Endothelial cell of umbilical vein (primary cell): ENCODE measurements at regions not wholly inside any gene's neighbourhood (a gene's known extent, or its start where the extent isn't known, plus 50 kb on each side); places are given as distances from the start of the nearest gene placed in this dataset.

Source experiments
- BruUV-seq: library from RNA; stranded (reverse); fragments of 400-500 nt; replicated peaks from 2 replicates; lab custom pipeline; 2021; lab: Mats Ljungman, UMichigan
- CTCF ChIA-PET: fragments of 300-600, 350-600 bp; sonication (Branson Sonifier 250); formaldehyde crosslinking; loops from one replicate; lab custom pipeline; 2021; ENCODE audit warnings: antibody characterized with exemption, inconsistent platforms; lab: Charles Lee
- POLR2A ChIA-PET: fragments of 300-600, 350-600 bp; sonication (Branson Sonifier 250); formaldehyde crosslinking; loops from one replicate; lab custom pipeline; 2021; ENCODE audit warnings: antibody characterized with exemption, inconsistent platforms; lab: Charles Lee
- DNase-seq: peaks from one replicate; pipeline ENCODE4 v3.0.0-alpha.2; 2011; ENCODE audit warnings: low read depth, low spot score
- FAIRE-seq: peaks from 2 replicates; lab custom pipeline; 2011; peaks lifted over from hg19 to GRCh38; lab: Jason Lieb, UNC
- H2AFZ ChIP-seq: 2 replicates; pipeline ENCODE4 v1.6.0; 2012; ENCODE audit warnings: low read depth, low read length, control low read depth, inconsistent platforms
- H3K27ac ChIP-seq: 2 replicates; pipeline ENCODE4 v1.5.1; 2011; ENCODE audit warnings: low read depth, mild to moderate bottlenecking, control low read depth, low read length, moderate library complexity; ENCODE audit not compliant: insufficient read depth
- H3K27me3 ChIP-seq, 2 experiments: 2 replicates each; pipeline versions ENCODE4 v1.6.0 to v1.6.1; 2011; ENCODE audit warnings: low read length in 2 of 2, mixed read lengths in 1 of 2; ENCODE audit not compliant: control insufficient read depth in 2 of 2, insufficient read depth in 2 of 2
- H3K36me3 ChIP-seq, 2 experiments: 2 replicates in 1 of 2; 3 replicates in 1 of 2; pipeline ENCODE4 v1.5.1; 2011; ENCODE audit warnings: low read length in 2 of 2, mild to moderate bottlenecking in 1 of 2, moderate library complexity in 1 of 2; ENCODE audit not compliant: control insufficient read depth in 2 of 2, insufficient read depth in 2 of 2; ENCODE audit errors: extremely low read depth in 1 of 2
- H3K4me1 ChIP-seq: 3 replicates; pipeline ENCODE4 v1.5.1; 2011; ENCODE audit warnings: mild to moderate bottlenecking, low read length; ENCODE audit not compliant: control insufficient read depth, insufficient read depth; ENCODE audit errors: extremely low read depth
- H3K4me2 ChIP-seq: 2 replicates; pipeline ENCODE4 v1.6.1; 2011; ENCODE audit warnings: low read length, control low read depth, mixed read lengths; ENCODE audit not compliant: insufficient read depth
- H3K4me3 ChIP-seq, 3 experiments: fragments of 200-600 bp in 1 of 3; sonication (generic), shearing (Covaris generic) in 1 of 3; replicated peaks in 1 of 3; 2 replicates each; pipeline ENCODE4 v1.5.1; 2011 to 2016; ENCODE audit warnings: control low read depth in 3 of 3, low read length in 3 of 3, mild to moderate bottlenecking in 2 of 3, inconsistent platforms in 1 of 3, low read depth in 1 of 3, moderate library complexity in 1 of 3; ENCODE audit not compliant: insufficient read depth in 1 of 3
- H3K79me2 ChIP-seq: 2 replicates; pipeline ENCODE4 v1.6.0; 2012; ENCODE audit warnings: low read length, inconsistent platforms; ENCODE audit not compliant: control insufficient read depth, insufficient read depth
- H3K9ac ChIP-seq: replicated peaks from 2 replicates; pipeline ENCODE3; 2011; ENCODE audit warnings: low read length, control low read depth; ENCODE audit not compliant: insufficient read depth; ENCODE audit errors: extremely low read depth
- H3K9me1 ChIP-seq: replicated peaks from 3 replicates; pipeline ENCODE4 v1.6.0; 2011; ENCODE audit warnings: mild to moderate bottlenecking, low read length; ENCODE audit not compliant: control insufficient read depth, insufficient read depth; ENCODE audit errors: extremely low read depth
- H3K9me3 ChIP-seq: replicated peaks from 2 replicates; pipeline ENCODE4 v1.5.1; 2012; ENCODE audit warnings: low read length, inconsistent platforms; ENCODE audit not compliant: control insufficient read depth, insufficient read depth
- H4K20me1 ChIP-seq: replicated peaks from 2 replicates; pipeline ENCODE3; 2011; ENCODE audit warnings: mild to moderate bottlenecking, low read length; ENCODE audit not compliant: control insufficient read depth, insufficient read depth; ENCODE audit errors: extremely low read depth
- CTCF ChIP-seq, 2 donors: IDR thresholded peaks; 1 replicate in 1 of 2; 2 replicates in 1 of 2; pipeline ENCODE4 v1.5.1; 2011; ENCODE audit warnings: low read length in 2 of 2, mild to moderate bottlenecking in 2 of 2, moderate library complexity in 2 of 2, control low read depth in 1 of 2, inconsistent platforms in 1 of 2, low read depth in 1 of 2; ENCODE audit not compliant: insufficient read depth in 1 of 2; ENCODE audit errors: extremely low read depth in 1 of 2
- FOS ChIP-seq: IDR thresholded peaks from 2 replicates; pipeline ENCODE4 v1.6.1; 2011; ENCODE audit warnings: mild to moderate bottlenecking, low read length, moderate library complexity, borderline replicate concordance; ENCODE audit not compliant: insufficient read depth
- POLR2A ChIP-seq: IDR thresholded peaks from 2 replicates; pipeline ENCODE4 v1.6.1; 2012; ENCODE audit warnings: low read depth, mild to moderate bottlenecking, control low read depth, low read length
- POLR2AphosphoS5 ChIP-seq: IDR thresholded peaks from 2 replicates; pipeline ENCODE4 v1.6.1; 2012; ENCODE audit warnings: low read depth, mild to moderate bottlenecking, control low read depth, low read length, moderate library complexity; ENCODE audit not compliant: insufficient read depth
- dilution Hi-C: fragments of 300-500 bp; cut with MboI; formaldehyde crosslinking; loops from one replicate; pipeline ENCODE4 v1.15.0; 2019; ENCODE audit warnings: low sequenced_read_pairs; ENCODE audit not compliant: extremely low pct_ligation_motif_present
- intact Hi-C: fragments of 100-400 bp; cut with micrococcal nuclease; formaldehyde crosslinking; loops from one replicate; pipeline ENCODE4 v1.10.0; 2022

GRCh38 chr1:87951409-87951808 is 622.7 kb downstream of the LMO4 start:
- dilution Hi-C loops = no loop called here

More at GRCh38 chr1:87951409-87951808, 622.7 kb downstream of the LMO4 start:
- BruUV-seq = no TSS peak
- FAIRE-seq = no peak
- Histone ChIP-seq H3K79me2 (no peaks in the 10 kb centered on the region), H3K4me3 (no peak overlapping the region), H3K4me2 (no peak overlapping the region), H3K9me1 (no peaks in the 10 kb centered on the region), H3K4me1 (peaks cover 3% of the 10 kb centered on the region), H3K36me3 (no peaks in the 10 kb centered on the region), H3K27ac (no peak overlapping the region), H3K9ac (no peak overlapping the region), H2AFZ (peak overlapping the region; percentile 43), H3K27me3 (no peaks in the 10 kb centered on the region), H4K20me1 (no peaks in the 10 kb centered on the region), H3K9me3 (no peaks in the 10 kb centered on the region)
- intact Hi-C loops = loop anchor here (5.0 to 10.0 kb wide), 2 partner anchors 264 to 643 kb away; no protein-coding TSS in a partner anchor
- ChIA-PET POLR2A (no interaction called here), CTCF (interaction anchor here (0.7 to 5.0 kb wide), 9 partner anchors 8 to 659 kb away, joined by 3 to 35 read pairs (median 3); no protein-coding TSS in a partner anchor)
- no peak for DNase-seq
- TF ChIP-seq POLR2AphosphoS5 (no peak), FOS (no peak), POLR2A (no peak), CTCF (IDR thresholded peaks at IDR 0.05; ENCODE audit: extremely low read depth in 1 of 2, insufficient read depth in 1 of 2, low read depth in 1 of 2, low read length in 2 of 2) (no peak)
